Neural progenitor cell (in vitro differentiated cells): ENCODE measurements at regions not wholly inside any gene's neighbourhood (a gene's known extent, or its start where the extent isn't known, plus 50 kb on each side); places are given as distances from the start of the nearest gene placed in this dataset.
A peak's percentile ranks its signal among the peaks of the same experiment; 100 is the strongest.

Experiments
- DNase-seq: peaks from one replicate; pipeline ENCODE4 v3.0.0-alpha.2; 2016; ENCODE audit warnings: low spot score
- H2AFZ ChIP-seq: fragments of 200-600 bp; sonication (generic); replicated peaks from 2 replicates; pipeline ENCODE4 v1.6.1; 2016; ENCODE audit warnings: antibody characterized with exemption
- H3F3A ChIP-seq: fragments of 200-600 bp; sonication (generic); 2 replicates; pipeline ENCODE4 v1.6.1; 2016; ENCODE audit warnings: antibody characterized with exemption, low read depth
- H3K27ac ChIP-seq: fragments of 200-600 bp; sonication (generic); 2 replicates; pipeline ENCODE4 v1.5.1; 2016; ENCODE audit warnings: mild to moderate bottlenecking
- H3K27me3 ChIP-seq: fragments of 200-600 bp; sonication (generic); 2 replicates; pipeline ENCODE4 v1.6.1; 2016; ENCODE audit warnings: mild to moderate bottlenecking, moderate library complexity
- H3K36me3 ChIP-seq: fragments of 200-600 bp; sonication (generic); 2 replicates; pipeline ENCODE4 v1.5.1; 2016
- H3K4me1 ChIP-seq: fragments of 200-600 bp; sonication (generic); 2 replicates; pipeline ENCODE4 v1.6.1; 2016; ENCODE audit warnings: mixed run types
- H3K4me2 ChIP-seq: fragments of 200-600 bp; sonication (generic); 2 replicates; pipeline ENCODE4 v1.6.1; 2016
- H3K4me3 ChIP-seq: fragments of 200-600 bp; sonication (generic); 2 replicates; pipeline ENCODE4 v1.5.1; 2016
- H3K79me2 ChIP-seq: fragments of 200-600 bp; sonication (generic); 2 replicates; pipeline ENCODE4 v1.6.1; 2016; ENCODE audit warnings: low read depth
- H3K9ac ChIP-seq: fragments of 200-600 bp; sonication (generic); 2 replicates; pipeline ENCODE4 v1.6.1; 2016
- H3K9me3 ChIP-seq: fragments of 200-600 bp; sonication (generic); 2 replicates; pipeline ENCODE4 v1.5.1; 2016; ENCODE audit warnings: low read depth
- H4K20me1 ChIP-seq: fragments of 200-600 bp; sonication (generic); 2 replicates; pipeline ENCODE4 v1.6.1; 2016; ENCODE audit warnings: low read depth
- H3K27ac Mint-ChIP-seq: 3 replicates; pipeline ENCODE4 v1.8.0; 2021; ENCODE audit warnings: mixed read lengths
- H3K27me3 Mint-ChIP-seq: 2 replicates; pipeline ENCODE4 v1.8.0; 2022; ENCODE audit warnings: low read depth, mild to moderate bottlenecking, inconsistent platforms, moderate library complexity, mixed read lengths; ENCODE audit not compliant: insufficient read depth
- H3K36me3 Mint-ChIP-seq: 3 replicates; pipeline ENCODE4 v1.8.0; 2021; ENCODE audit warnings: mixed read lengths
- H3K4me1 Mint-ChIP-seq: 3 replicates; pipeline ENCODE4 v1.8.0; 2021; ENCODE audit warnings: mixed read lengths
- H3K4me3 Mint-ChIP-seq: 3 replicates; pipeline ENCODE4 v1.8.0; 2021; ENCODE audit warnings: mild to moderate bottlenecking, moderate library complexity, mixed read lengths
- H3K9me3 Mint-ChIP-seq: 3 replicates; pipeline ENCODE4 v1.8.0; 2020; ENCODE audit warnings: mixed read lengths
- EZH2 ChIP-seq: fragments of 200-600 bp; sonication (generic); IDR thresholded peaks from 2 replicates; pipeline ENCODE4 v1.6.1; 2017; ENCODE audit warnings: antibody characterized with exemption, mild to moderate bottlenecking, moderate library complexity
- EZH2phosphoT487 ChIP-seq: fragments of 200-600 bp; sonication (generic); IDR thresholded peaks from 2 replicates; pipeline ENCODE4 v1.6.1; 2017; ENCODE audit warnings: antibody characterized with exemption
- TF ChIP-seq, protein P1 (sequence below): fragments of 200-600 bp; sonication (generic); IDR thresholded peaks from 2 replicates; pipeline ENCODE4 v1.5.1; 2017; ENCODE audit warnings: antibody characterized with exemption, mild to moderate bottlenecking

DNA sequence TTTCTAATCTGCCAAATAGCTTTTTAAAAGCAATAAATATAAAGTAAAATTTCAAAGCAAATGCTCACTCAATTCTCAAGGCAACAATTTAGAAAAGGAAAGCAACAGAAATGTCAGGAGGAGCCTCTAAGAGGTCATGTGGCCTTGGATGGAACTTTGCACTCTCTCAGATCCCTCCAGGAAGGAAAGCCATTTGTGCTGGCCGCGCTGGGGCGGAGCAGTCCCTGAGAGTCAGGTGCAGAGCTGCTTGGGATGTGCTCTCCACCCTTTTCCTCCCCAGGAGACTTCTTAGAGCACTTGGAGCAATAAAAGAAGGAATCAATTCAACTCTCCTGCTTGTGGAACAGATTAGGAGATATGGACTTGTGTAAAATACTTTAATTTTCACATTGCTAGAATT is 379.8 kb upstream of the LINC00305 start:
- no peaks in the 10 kb centered on the region for H3K9me3 ChIP-seq
- Mint-ChIP-seq H3K27me3 (no peaks in the 10 kb centered on the region), H3K4me3 (no peak overlapping the region), H3K27ac (no peak overlapping the region), H3K4me1 (no peaks in the 10 kb centered on the region), H3K36me3 (no peaks in the 10 kb centered on the region), H3K9me3 (peaks cover 2% of the 10 kb centered on the region)
- no peak overlapping the region for H3K27ac ChIP-seq
- H2AFZ ChIP-seq = no peak overlapping the region
- no peaks in the 10 kb centered on the region for H3F3A ChIP-seq
- no peak overlapping the region for H3K4me2 ChIP-seq
- H3K4me3 ChIP-seq = no peak overlapping the region
- H3K9ac ChIP-seq = no peak overlapping the region
- H3K79me2 ChIP-seq = no peaks in the 10 kb centered on the region
- no peak for DNase-seq
- TF ChIP-seq EZH2 = no peak
- H4K20me1 ChIP-seq = no peaks in the 10 kb centered on the region
- H3K4me1 ChIP-seq = no peaks in the 10 kb centered on the region
- H3K27me3 ChIP-seq = no peaks in the 10 kb centered on the region
- H3K36me3 ChIP-seq = no peaks in the 10 kb centered on the region

DNA sequence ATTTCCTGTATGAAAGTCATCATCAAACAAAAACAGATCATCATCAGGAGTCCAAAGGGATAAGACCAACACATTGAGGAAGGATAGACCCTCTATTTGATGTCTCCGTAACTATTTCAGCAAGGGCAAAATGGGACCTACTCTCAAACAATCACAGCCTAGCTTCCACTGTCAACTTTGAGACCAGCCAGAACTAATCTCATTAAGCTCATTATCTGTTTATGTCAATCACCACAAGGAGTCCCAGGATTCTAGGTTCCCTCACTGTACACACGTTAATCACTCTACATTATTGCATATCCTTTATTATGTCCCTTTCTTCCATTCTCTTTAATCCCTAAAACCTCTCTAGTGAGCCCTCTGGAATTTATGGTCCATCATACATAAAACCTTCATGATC is 370.3 kb upstream of the LINC00305 start:
- Histone ChIP-seq H2AFZ (no peak overlapping the region), H3F3A (no peaks in the 10 kb centered on the region), H3K27me3 (no peaks in the 10 kb centered on the region), H3K4me1 (peaks cover 5% of the 10 kb centered on the region), H3K79me2 (no peaks in the 10 kb centered on the region), H3K4me2 (no peak overlapping the region), H3K9me3 (no peaks in the 10 kb centered on the region), H3K4me3 (no peak overlapping the region), H4K20me1 (no peaks in the 10 kb centered on the region), H3K36me3 (no peaks in the 10 kb centered on the region), H3K9ac (no peak overlapping the region), H3K27ac (no peak overlapping the region)
- no peaks in the 10 kb centered on the region for H3K9me3 Mint-ChIP-seq
- no peak overlapping the region for H3K4me3 Mint-ChIP-seq
- no peak for TF ChIP-seq EZH2
- no peak for TF ChIP-seq EZH2phosphoT487
- TF ChIP-seq, protein P1, sequence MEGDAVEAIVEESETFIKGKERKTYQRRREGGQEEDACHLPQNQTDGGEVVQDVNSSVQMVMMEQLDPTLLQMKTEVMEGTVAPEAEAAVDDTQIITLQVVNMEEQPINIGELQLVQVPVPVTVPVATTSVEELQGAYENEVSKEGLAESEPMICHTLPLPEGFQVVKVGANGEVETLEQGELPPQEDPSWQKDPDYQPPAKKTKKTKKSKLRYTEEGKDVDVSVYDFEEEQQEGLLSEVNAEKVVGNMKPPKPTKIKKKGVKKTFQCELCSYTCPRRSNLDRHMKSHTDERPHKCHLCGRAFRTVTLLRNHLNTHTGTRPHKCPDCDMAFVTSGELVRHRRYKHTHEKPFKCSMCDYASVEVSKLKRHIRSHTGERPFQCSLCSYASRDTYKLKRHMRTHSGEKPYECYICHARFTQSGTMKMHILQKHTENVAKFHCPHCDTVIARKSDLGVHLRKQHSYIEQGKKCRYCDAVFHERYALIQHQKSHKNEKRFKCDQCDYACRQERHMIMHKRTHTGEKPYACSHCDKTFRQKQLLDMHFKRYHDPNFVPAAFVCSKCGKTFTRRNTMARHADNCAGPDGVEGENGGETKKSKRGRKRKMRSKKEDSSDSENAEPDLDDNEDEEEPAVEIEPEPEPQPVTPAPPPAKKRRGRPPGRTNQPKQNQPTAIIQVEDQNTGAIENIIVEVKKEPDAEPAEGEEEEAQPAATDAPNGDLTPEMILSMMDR = no peak
- DNase-seq = peak; percentile 35
- peaks cover 7% of the 10 kb centered on the region for H3K27me3 Mint-ChIP-seq
- H3K36me3 Mint-ChIP-seq = no peaks in the 10 kb centered on the region
- peaks cover 7% of the 10 kb centered on the region for H3K4me1 Mint-ChIP-seq
- no peak overlapping the region for H3K27ac Mint-ChIP-seq

DNA sequence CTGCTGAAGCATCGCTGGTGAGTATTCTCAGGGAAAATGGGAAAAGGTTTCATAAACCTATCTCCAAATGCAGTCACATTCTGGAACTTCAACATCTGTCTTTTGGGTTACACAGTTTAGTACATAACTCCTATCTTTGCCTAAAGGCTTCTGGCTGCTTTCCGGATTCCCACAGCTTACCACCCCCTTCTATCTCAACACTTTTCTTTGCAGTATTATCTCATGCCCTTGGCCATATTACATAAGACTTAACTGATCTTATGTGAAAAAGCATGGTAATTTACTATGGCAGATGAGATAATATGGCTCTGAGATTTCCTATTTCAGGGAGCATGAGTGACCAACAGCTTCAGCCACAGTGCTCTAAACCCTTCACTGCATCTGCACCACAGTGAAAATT is 369.3 kb upstream of the LINC00305 start:
- Mint-ChIP-seq H3K36me3 (no peaks in the 10 kb centered on the region), H3K4me3 (no peak overlapping the region), H3K27me3 (peaks cover 7% of the 10 kb centered on the region), H3K27ac (no peak overlapping the region), H3K9me3 (no peaks in the 10 kb centered on the region), H3K4me1 (peaks cover 7% of the 10 kb centered on the region)
- Histone ChIP-seq H3F3A (no peaks in the 10 kb centered on the region), H3K9me3 (no peaks in the 10 kb centered on the region), H3K9ac (no peak overlapping the region), H3K27ac (no peak overlapping the region), H2AFZ (no peak overlapping the region), H3K36me3 (no peaks in the 10 kb centered on the region), H3K4me2 (no peak overlapping the region), H3K79me2 (no peaks in the 10 kb centered on the region), H3K4me1 (peaks cover 5% of the 10 kb centered on the region), H3K4me3 (no peak overlapping the region), H3K27me3 (no peaks in the 10 kb centered on the region), H4K20me1 (no peaks in the 10 kb centered on the region)
- DNase-seq = no peak
- TF ChIP-seq, protein P1 = no peak
- TF ChIP-seq EZH2 (no peak), EZH2phosphoT487 (no peak)

DNA sequence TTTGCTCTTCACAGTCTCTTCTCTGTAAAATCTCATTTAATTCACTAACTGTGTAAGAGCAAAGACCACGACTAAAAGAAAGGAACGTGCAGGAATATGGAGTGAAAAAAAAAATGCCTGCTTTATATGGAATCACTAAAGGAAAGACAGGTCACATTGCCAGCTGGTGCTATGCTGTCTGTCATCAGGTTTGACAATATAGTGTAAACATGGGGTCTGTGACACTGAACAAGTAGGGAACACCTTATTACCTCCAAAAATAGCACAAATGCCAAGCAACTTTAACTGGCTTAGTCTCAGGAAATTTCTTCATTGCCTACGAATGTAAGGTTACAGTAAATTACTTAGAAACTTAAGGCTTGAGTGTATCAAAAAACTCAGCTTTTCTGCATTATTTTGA is 364.5 kb upstream of the LINC00305 start:
- Histone ChIP-seq H3K4me3 (no peak overlapping the region), H3F3A (no peaks in the 10 kb centered on the region), H4K20me1 (no peaks in the 10 kb centered on the region), H3K27me3 (no peaks in the 10 kb centered on the region), H3K9me3 (no peaks in the 10 kb centered on the region), H3K36me3 (no peaks in the 10 kb centered on the region), H3K79me2 (no peaks in the 10 kb centered on the region), H3K27ac (no peak overlapping the region), H3K9ac (no peak overlapping the region), H3K4me1 (no peaks in the 10 kb centered on the region), H2AFZ (no peak overlapping the region), H3K4me2 (no peak overlapping the region)
- H3K27ac Mint-ChIP-seq = no peak overlapping the region
- H3K36me3 Mint-ChIP-seq = no peaks in the 10 kb centered on the region
- TF ChIP-seq, protein P1 = no peak
- TF ChIP-seq EZH2 (no peak), EZH2phosphoT487 (no peak)
- H3K4me1 Mint-ChIP-seq = no peaks in the 10 kb centered on the region
- peaks cover 7% of the 10 kb centered on the region for H3K27me3 Mint-ChIP-seq
- H3K9me3 Mint-ChIP-seq = no peaks in the 10 kb centered on the region
- H3K4me3 Mint-ChIP-seq = no peak overlapping the region
- DNase-seq = no peak
